Pancreas (tissue), 10 donors: ENCODE measurements at regions not wholly inside any gene's neighbourhood (a gene's known extent, or its start where the extent isn't known, plus 50 kb on each side); places are given as distances from the start of the nearest gene placed in this dataset.

Source experiments
- ATAC-seq, 4 donors: fragments of 200-7000 bp; cut with Tn5 transposase; one replicate each; pipeline versions ENCODE4 v1.8.0 to v1.9.1; 2020; ENCODE audit warnings: mild to moderate bottlenecking in 4 of 4, moderate library complexity in 4 of 4
- DNase-seq, 6 donors: peaks; one replicate each; pipeline ENCODE4 v3.0.0-alpha.2; 2020
- FAIRE-seq: peaks from 2 replicates; lab custom pipeline; 2012; peaks lifted over from hg19 to GRCh38; lab: Jason Lieb, UNC
- H3K27ac ChIP-seq, 4 donors: fragments of 200-600 bp; sonication (generic); 1 replicate in 3 of 4; 2 replicates in 1 of 4; pipeline versions ENCODE4 v1.5.0 to v1.8.0; 2020
- H3K27me3 ChIP-seq, 4 donors: fragments of 200-600 bp; one replicate each; pipeline ENCODE4 v1.8.0; 2021
- H3K36me3 ChIP-seq, 3 donors: fragments of 200-600 bp; sonication (generic) in 1 of 3; one replicate each; pipeline versions ENCODE4 v1.5.0 to v1.8.0; 2020 to 2021
- H3K4me1 ChIP-seq, 3 donors: fragments of 200-600 bp; one replicate each; pipeline ENCODE4 v1.8.0; 2021
- H3K4me3 ChIP-seq, 4 donors: fragments of 200-600 bp; sonication (generic) in 2 of 4; one replicate each; pipeline versions ENCODE4 v1.5.0 to v1.8.0; 2020 to 2021
- H3K9me3 ChIP-seq, 4 donors: fragments of 200-600 bp; one replicate each; pipeline ENCODE4 v1.8.0; 2021
- WGBS, 2 donors: extraction: QIAGEN DNeasy Blood & Tissue Kit; methylation state at CpG; one replicate each; pipeline ENCODE4 v1.1.7; 2013; 5-methylcytosine and 5-hydroxymethylcytosine counted together
- intact Hi-C, 3 donors: fragments of 100-400 bp; cut with DNase I; formaldehyde crosslinking; loops; one replicate each; pipeline versions ENCODE4 v1.11.1 to v1.14.2; 2022
- TF ChIP-seq, protein P1 (sequence below), 4 donors: fragments of 200-600 bp; sonication (generic) in 3 of 4; IDR thresholded peaks; one replicate each; pipeline versions ENCODE4 v1.5.0 to v1.8.0; 2021; ENCODE audit warnings: antibody characterized with exemption in 4 of 4
- donor health status: healthy with polysubstance abuse.
- donor health status: DM: no; HTN: no; CAD: no; lungs with moderate emphysema.
- donor health status: DM: no; HTN: no; CAD: no.
- donor health status: control.
- donor health status: control.
- donor health status: Bipolar disorder and iron deficiency.
- donor health status: DM: yes; HTN: yes; CAD: no.
- donor health status: DM: no; HTN: no; CAD: no.
- donor health status: DM: no; HTN: no; CAD: no.
- donor health status: DM: yes; HTN: yes; CAD: no.

- ATAC-seq (no peak), DNase-seq (no peak), FAIRE-seq (no peak)
- no peaks in the 10 kb centered on the region for H3K27me3 ChIP-seq
- H3K9me3 ChIP-seq = no peaks in the 10 kb centered on the region
- TF ChIP-seq, protein P1, sequence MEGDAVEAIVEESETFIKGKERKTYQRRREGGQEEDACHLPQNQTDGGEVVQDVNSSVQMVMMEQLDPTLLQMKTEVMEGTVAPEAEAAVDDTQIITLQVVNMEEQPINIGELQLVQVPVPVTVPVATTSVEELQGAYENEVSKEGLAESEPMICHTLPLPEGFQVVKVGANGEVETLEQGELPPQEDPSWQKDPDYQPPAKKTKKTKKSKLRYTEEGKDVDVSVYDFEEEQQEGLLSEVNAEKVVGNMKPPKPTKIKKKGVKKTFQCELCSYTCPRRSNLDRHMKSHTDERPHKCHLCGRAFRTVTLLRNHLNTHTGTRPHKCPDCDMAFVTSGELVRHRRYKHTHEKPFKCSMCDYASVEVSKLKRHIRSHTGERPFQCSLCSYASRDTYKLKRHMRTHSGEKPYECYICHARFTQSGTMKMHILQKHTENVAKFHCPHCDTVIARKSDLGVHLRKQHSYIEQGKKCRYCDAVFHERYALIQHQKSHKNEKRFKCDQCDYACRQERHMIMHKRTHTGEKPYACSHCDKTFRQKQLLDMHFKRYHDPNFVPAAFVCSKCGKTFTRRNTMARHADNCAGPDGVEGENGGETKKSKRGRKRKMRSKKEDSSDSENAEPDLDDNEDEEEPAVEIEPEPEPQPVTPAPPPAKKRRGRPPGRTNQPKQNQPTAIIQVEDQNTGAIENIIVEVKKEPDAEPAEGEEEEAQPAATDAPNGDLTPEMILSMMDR (IDR thresholded peaks at IDR 0.05) = no peak
- no peak overlapping the region for H3K27ac ChIP-seq
- intact Hi-C loops = no loop called here
- no peaks in the 10 kb centered on the region for H3K4me1 ChIP-seq
- H3K4me3 ChIP-seq = no peak overlapping the region
- no peaks in the 10 kb centered on the region for H3K36me3 ChIP-seq
- 65 to 66% methylated on average over 4 of the region's 4 CpGs for WGBS, 2 donors
These were observed 1015.2 kb upstream of the FANCL start for GRCh38 chr2:59256290-59256689.

DNA sequence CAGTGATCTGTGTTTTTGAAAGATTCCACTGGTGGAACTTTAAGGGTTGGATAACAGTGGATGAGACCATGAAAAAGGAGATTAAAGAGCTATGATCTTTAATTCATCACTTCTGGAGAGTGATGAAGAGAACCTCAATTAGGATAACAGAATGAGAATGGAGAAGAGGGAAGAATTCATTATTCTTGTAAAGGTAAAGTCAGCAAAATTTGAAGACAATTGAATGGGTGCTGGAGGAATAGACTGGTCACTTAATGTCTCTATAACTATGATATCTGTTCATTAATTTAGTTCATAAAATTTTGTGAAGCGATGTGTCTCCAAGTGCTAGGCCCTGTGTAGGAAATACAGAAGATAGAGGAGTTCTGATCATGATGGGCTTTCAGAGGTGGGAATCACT, 1013.2 kb upstream of the FANCL start:
- 97% methylated on average over 1 of the region's 1 CpG for WGBS, 2 donors
- DNase-seq = no peak
- Histone ChIP-seq H3K4me1 (no peaks in the 10 kb centered on the region), H3K4me3 (no peak overlapping the region), H3K27ac (no peak overlapping the region), H3K27me3 (no peaks in the 10 kb centered on the region), H3K36me3 (no peaks in the 10 kb centered on the region), H3K9me3 (no peaks in the 10 kb centered on the region)
- ATAC-seq = no peak
- intact Hi-C loops = no loop called here
- FAIRE-seq = no peak
- TF ChIP-seq, protein P1 (IDR thresholded peaks at IDR 0.05) = no peak

DNA sequence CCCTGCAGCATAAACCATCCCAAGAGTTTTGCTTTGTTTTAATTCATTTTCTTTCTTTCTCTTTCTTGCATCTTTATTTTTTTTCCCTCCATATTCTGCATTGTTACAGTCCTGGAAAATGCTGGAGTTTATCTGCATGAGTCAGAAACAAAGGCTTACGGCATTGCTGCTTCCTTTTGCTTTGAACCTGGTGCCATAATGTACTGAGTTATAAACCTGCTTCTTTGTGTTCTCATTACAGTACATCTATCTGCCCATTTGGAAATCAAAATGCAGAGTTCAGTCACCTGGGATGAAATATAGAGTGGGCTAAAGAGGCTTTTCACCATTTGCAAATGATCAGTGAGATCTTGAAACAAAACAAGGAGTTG, 1009.2 kb upstream of the FANCL start:
- Histone ChIP-seq H3K27ac (no peak overlapping the region), H3K27me3 (no peaks in the 10 kb centered on the region), H3K36me3 (no peaks in the 10 kb centered on the region), H3K4me3 (no peak overlapping the region), H3K9me3 (no peaks in the 10 kb centered on the region), H3K4me1 (no peaks in the 10 kb centered on the region)
- 42 to 63% methylated on average over 1 of the region's 1 CpG for WGBS, 2 donors
- TF ChIP-seq, protein P1 (IDR thresholded peaks at IDR 0.05) = no peak
- no peak for DNase-seq
- intact Hi-C loops = no loop called here
- FAIRE-seq = no peak
- ATAC-seq = no peak

- H3K27me3 ChIP-seq = no peaks in the 10 kb centered on the region
- 32 to 35% methylated on average over 23 of the region's 23 CpGs for WGBS, 2 donors
- intact Hi-C loops = no loop called here
- DNase-seq (peak in 1 of 6 donors; percentile 13), FAIRE-seq (no peak), ATAC-seq (no peak)
- H3K27ac ChIP-seq = no peak overlapping the region
- no peaks in the 10 kb centered on the region for H3K9me3 ChIP-seq
- no peaks in the 10 kb centered on the region for H3K36me3 ChIP-seq
- H3K4me3 ChIP-seq = no peak overlapping the region
- TF ChIP-seq, protein P1 (IDR thresholded peaks at IDR 0.05) = no peak
- H3K4me1 ChIP-seq = no peaks in the 10 kb centered on the region
These were observed 1008.5 kb upstream of the FANCL start for GRCh38 chr2:59249441-59250306.

GRCh38 chr2:59239146-59239545, 998.0 kb upstream of the FANCL start:
- no peaks in the 10 kb centered on the region for H3K9me3 ChIP-seq
- ATAC-seq (no peak), FAIRE-seq (no peak), DNase-seq (no peak)
- no peak overlapping the region for H3K27ac ChIP-seq
- no peaks in the 10 kb centered on the region for H3K4me1 ChIP-seq
- WGBS, 2 donors = 30 to 42% methylated on average over 4 of the region's 4 CpGs
- no peaks in the 10 kb centered on the region for H3K27me3 ChIP-seq
- H3K36me3 ChIP-seq = no peaks in the 10 kb centered on the region
- H3K4me3 ChIP-seq = no peak overlapping the region
- intact Hi-C loops = no loop called here
- TF ChIP-seq, protein P1 (IDR thresholded peaks at IDR 0.05) = no peak
